IPS DF 6.9 (cell line): ENCODE measurements at regions not wholly inside any gene's neighbourhood (a gene's known extent, or its start where the extent isn't known, plus 50 kb on each side); places are given as distances from the start of the nearest gene placed in this dataset.

Experiments used
- DNase-seq: peaks from one replicate; pipeline ENCODE4 v3.0.0-alpha.2; 2013; ENCODE audit warnings: low read depth, low spot score
- H3K27ac ChIP-seq: one replicate; pipeline ENCODE4 v1.5.1; 2013; ENCODE audit warnings: low read length, control low read depth
- H3K27me3 ChIP-seq: 2 replicates; pipeline ENCODE4 v1.6.1; 2013; ENCODE audit warnings: mild to moderate bottlenecking, low read length; ENCODE audit not compliant: control insufficient read depth, insufficient read depth
- H3K36me3 ChIP-seq: 2 replicates; pipeline ENCODE4 v1.6.1; 2013; ENCODE audit warnings: low read length; ENCODE audit not compliant: control insufficient read depth, insufficient read depth
- H3K4me1 ChIP-seq: 2 replicates; pipeline ENCODE4 v1.6.1; 2013; ENCODE audit warnings: low read length; ENCODE audit not compliant: control insufficient read depth, insufficient read depth
- H3K4me3 ChIP-seq: 2 replicates; pipeline ENCODE4 v1.5.1; 2013; ENCODE audit warnings: mild to moderate bottlenecking, low read length
- H3K9me3 ChIP-seq: 2 replicates; pipeline ENCODE4 v1.6.1; 2013; ENCODE audit warnings: low read length, inconsistent platforms; ENCODE audit not compliant: control insufficient read depth, insufficient read depth
- WGBS: extraction: QIAGEN DNeasy Blood & Tissue Kit; methylation state at CpG from one replicate; pipeline ENCODE4 v1.1.7; 2013; ENCODE audit warnings: mixed read lengths, missing lambda C conversion rate; ENCODE audit not compliant: insufficient read length, insufficient coverage; 5-methylcytosine and 5-hydroxymethylcytosine counted together

DNA sequence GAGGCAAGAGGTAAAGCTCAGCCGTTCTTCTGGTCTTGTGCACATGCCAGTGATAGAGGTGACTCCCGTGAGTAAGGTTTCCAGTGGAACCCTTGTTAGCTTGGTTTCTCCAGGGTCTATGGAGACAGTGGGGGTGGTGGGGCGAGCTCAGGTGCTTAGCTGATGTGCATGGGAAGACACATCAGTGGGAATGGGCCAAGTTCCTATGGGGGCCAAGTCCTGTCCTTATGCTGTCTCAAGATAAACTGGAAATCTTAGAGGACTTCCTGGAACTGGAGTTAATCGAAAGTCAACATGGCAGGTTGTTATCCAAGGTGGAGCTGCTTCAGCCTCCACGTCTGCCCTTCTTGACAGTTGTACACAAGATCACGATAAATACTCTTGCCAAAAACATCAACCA lies 130.1 kb upstream of the TMEM18 start:
- no peak for DNase-seq
- H3K36me3 ChIP-seq = no peaks in the 10 kb centered on the region
- peaks cover 2% of the 10 kb centered on the region for H3K9me3 ChIP-seq
- no peaks in the 10 kb centered on the region for H3K4me1 ChIP-seq
- no peak overlapping the region for H3K4me3 ChIP-seq
- no peak overlapping the region for H3K27ac ChIP-seq
- H3K27me3 ChIP-seq = no peaks in the 10 kb centered on the region
- no CpG with 5 or more reads among the region's 6 CpGs for WGBS

DNA sequence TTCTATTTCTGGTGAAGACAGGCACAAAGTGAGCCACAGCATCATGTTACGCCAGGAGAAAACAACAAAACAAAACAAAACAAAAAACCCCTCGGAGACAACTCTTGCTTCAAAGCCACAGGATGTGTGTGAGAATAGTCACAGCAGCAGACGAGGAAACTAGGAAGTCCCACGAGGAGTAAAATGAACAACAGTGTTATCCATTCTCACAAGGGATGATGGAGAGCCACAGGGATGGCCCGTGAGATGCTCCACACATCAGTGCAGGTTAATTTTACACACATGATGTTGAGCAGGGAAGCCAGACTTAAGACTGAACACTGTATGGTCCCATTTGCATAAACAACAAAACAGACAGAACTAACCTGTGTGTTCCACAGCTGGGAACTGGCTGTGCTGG lies 128.5 kb upstream of the TMEM18 start:
- H3K27ac ChIP-seq = no peak overlapping the region
- no peaks in the 10 kb centered on the region for H3K4me1 ChIP-seq
- DNase-seq = no peak
- H3K4me3 ChIP-seq = no peak overlapping the region
- no peaks in the 10 kb centered on the region for H3K36me3 ChIP-seq
- no peaks in the 10 kb centered on the region for H3K27me3 ChIP-seq
- peaks cover 2% of the 10 kb centered on the region for H3K9me3 ChIP-seq
- WGBS = no CpG with 5 or more reads among the region's 5 CpGs

DNA sequence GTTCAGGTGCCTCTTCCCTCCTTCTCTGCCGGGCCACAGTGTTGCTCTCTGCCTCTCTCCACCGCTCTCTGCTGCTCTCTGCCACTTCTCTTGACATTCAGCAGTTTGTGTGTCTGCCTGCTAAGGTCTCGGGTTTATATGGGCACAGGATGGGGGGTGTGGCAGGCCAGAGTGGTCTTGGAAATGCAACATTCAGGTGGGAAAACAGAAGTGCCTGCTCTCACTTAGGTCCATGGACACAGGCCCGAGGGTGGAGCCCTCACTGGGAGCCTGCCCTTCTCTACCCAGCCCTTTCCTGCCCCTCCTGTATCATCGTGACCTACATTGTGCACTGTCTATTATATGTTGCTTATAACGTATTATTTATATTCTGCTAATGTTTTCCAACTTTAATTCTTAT lies 120.8 kb upstream of the TMEM18 start:
- H3K9me3 ChIP-seq = no peaks in the 10 kb centered on the region
- H3K27me3 ChIP-seq = no peaks in the 10 kb centered on the region
- H3K4me3 ChIP-seq = no peak overlapping the region
- WGBS = no CpG with 5 or more reads among the region's 6 CpGs
- H3K27ac ChIP-seq = no peak overlapping the region
- no peak for DNase-seq
- no peaks in the 10 kb centered on the region for H3K36me3 ChIP-seq
- H3K4me1 ChIP-seq = peaks cover 4% of the 10 kb centered on the region; the same call in 1 of the 2 replicates

DNA sequence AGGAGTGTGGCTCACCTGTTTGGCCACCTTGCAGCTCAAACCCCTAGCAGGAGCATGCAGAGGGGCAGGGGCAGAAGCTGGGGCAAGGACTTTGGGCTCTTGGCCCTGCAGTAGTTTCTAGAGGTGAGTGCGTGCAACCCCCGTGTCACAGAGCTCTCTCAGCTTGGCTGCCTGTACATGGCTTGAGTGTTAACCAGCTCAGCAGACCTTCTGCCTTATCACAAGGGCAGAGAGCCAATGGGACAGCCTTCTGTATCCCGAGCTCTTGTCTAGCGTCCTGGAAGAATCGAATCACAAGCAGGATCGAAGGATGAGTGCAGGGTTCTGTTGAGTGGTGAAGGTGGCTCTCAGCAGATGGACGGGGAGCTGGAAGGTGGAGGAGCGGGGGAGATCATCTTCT lies 120.3 kb upstream of the TMEM18 start:
- WGBS = no CpG with 5 or more reads among the region's 8 CpGs
- H3K27ac ChIP-seq = no peak overlapping the region
- H3K4me3 ChIP-seq = no peak overlapping the region
- no peaks in the 10 kb centered on the region for H3K36me3 ChIP-seq
- no peaks in the 10 kb centered on the region for H3K27me3 ChIP-seq
- DNase-seq = no peak
- H3K9me3 ChIP-seq = no peaks in the 10 kb centered on the region
- peaks cover 4% of the 10 kb centered on the region; the same call in 1 of the 2 replicates for H3K4me1 ChIP-seq

DNA sequence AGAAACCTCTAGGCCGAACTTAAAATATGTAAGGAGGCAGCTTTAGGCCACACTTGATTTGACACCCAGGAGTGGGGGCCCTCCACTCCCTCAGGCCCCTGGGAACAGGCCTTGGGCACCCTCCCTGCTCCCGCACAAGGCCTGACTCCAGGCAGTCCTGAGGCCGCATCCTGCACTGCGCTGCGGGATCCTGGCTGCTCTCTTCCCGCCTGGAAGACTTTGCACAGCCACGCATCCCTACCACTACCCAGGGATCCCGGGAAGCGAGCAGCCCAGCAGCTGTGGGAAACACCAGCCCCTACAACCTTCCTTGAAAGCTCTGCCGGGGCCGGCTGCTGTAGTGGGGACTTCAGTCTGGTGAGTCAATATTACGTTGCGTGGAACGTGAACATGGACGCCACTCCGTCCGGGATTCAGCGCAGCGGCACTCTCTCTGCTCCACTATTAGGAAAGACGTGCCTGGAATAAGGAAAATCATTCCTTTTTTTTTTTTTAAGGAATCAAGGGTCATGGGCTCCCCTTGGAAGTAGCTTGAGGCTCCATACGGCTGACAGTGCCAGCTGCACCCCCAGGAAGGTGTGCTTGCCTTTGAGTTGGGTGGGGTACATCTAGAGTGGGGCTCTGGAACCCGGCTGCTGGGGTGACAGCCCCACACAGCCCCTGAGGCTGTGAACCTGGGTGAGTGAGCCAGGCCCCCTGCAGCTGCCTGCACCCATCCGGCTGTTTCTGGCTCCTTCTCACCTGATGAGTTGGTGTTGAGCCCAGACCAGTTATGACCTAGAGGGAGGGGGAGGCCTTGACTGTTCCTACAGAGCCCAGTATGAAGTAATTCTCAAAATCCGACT lies 119.2 kb upstream of the TMEM18 start:
- no peaks in the 10 kb centered on the region for H3K9me3 ChIP-seq
- peaks cover 4% of the 10 kb centered on the region; the same call in 1 of the 2 replicates for H3K4me1 ChIP-seq
- no peaks in the 10 kb centered on the region for H3K36me3 ChIP-seq
- H3K27ac ChIP-seq = no peak overlapping the region
- H3K27me3 ChIP-seq = no peaks in the 10 kb centered on the region
- no peak for DNase-seq
- no CpG with 5 or more reads among the region's 24 CpGs for WGBS
- H3K4me3 ChIP-seq = no peak overlapping the region

DNA sequence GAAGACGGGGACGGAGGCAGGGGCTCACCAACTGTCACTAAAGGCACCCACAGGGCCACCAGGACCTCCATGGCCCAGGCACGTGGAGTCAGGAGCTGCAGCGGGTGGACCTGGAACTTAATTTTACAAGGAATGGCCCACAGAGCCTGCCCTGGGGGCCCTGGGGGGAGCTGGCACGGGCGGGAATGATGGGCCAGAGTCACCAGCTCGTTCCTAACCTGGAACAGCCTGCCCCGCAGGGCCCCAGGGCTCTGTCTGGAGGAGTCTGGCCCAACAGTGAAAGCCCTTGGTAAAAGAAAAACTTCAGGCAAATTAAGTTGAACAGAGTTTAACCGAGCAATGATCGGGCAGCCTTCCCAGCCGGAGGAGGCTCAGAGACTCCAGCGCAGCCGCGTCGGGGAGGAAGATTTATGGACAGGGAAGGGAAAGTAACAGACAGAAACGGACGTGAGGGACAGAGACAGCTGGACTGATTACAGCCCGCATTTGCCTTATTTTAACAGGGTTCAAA lies 118.4 kb upstream of the TMEM18 start:
- no CpG with 5 or more reads among the region's 18 CpGs for WGBS
- Histone ChIP-seq H3K36me3 (no peaks in the 10 kb centered on the region), H3K4me1 (peaks cover 4% of the 10 kb centered on the region; the same call in 1 of the 2 replicates), H3K4me3 (no peak overlapping the region), H3K27me3 (no peaks in the 10 kb centered on the region), H3K9me3 (no peaks in the 10 kb centered on the region), H3K27ac (no peak overlapping the region)
- DNase-seq = no peak

DNA sequence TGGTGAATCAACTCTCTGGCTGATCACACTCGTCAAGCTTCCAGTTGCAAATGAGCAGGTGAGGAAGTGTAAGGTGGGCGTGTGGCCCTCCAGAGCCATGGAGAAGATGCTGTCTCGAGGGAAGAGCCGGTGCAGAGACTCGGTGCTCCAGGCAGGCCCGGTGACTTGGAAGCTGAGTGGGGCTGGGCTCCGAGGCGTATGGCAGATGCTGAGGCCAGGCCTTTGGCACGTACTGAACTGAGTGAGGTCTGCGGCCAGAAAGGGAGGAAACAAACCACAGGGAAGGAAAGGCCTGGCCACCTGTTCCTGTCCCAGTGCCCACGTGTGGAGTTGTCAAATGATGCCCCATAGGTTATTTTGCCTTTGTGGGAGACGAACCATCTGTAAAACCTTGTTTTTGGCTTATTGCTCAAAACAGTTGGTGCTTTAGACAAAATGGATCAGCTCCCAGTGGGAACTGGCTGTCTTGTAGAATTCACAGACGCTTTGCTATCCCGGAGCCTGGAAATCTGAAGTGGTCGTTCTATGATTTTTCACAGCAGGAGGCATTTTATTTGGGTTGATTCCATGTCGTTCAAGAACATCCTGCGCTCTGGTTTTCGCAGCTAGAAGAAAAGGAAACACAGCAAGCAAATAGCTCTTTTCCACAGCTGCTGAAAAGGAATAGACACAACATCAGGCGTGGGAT lies 117.5 kb upstream of the TMEM18 start:
- H3K4me3 ChIP-seq = no peak overlapping the region
- no peaks in the 10 kb centered on the region for H3K36me3 ChIP-seq
- no peak overlapping the region for H3K27ac ChIP-seq
- no peaks in the 10 kb centered on the region for H3K9me3 ChIP-seq
- no peaks in the 10 kb centered on the region for H3K27me3 ChIP-seq
- H3K4me1 ChIP-seq = peaks cover 4% of the 10 kb centered on the region; the same call in 1 of the 2 replicates
- DNase-seq = no peak
- no CpG with 5 or more reads among the region's 19 CpGs for WGBS

DNA sequence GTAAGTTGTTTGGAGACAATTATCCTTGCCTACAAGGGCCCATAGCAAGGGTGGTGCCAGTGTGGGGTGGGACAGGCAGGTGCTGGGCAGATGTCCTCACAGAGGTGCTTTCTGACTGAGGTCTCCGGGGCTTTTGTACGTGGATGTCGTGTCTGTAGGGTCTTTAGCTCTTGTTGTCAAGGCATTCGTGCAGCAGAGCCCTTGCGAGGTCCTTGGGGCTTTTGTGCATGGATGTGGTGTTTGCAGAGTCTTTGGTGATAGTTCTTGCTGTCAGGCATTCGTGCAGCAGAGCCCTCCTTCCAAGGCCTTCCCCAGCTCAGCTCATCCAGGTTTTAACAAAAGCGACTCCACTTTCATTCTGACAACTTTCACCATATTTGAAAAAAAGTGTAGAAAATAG lies 116.0 kb upstream of the TMEM18 start:
- no peak overlapping the region for H3K4me3 ChIP-seq
- no CpG with 5 or more reads among the region's 7 CpGs for WGBS

DNA sequence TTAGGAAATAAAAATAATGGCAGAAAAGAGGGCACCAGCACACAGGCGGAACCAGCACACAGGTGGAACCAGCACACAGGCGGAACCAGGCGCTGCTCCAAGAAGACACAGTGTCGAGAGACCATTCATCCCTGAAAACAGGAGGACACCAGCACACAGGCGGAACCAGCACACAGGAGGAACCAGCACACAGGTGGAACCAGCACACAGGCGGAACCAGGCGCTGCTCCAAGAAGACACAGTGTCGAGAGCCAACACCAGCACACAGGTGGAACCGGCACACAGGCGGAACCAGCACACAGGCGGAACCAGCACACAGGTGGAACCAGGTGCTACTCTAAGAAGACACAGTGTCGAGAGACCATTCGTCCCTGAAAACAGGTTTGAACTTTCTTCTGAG lies 115.5 kb upstream of the TMEM18 start:
- H3K4me1 ChIP-seq = peaks cover 4% of the 10 kb centered on the region; the same call in 1 of the 2 replicates
- no peaks in the 10 kb centered on the region for H3K9me3 ChIP-seq
- H3K36me3 ChIP-seq = no peaks in the 10 kb centered on the region
- DNase-seq = no peak
- WGBS = no CpG with 5 or more reads among the region's 13 CpGs
- H3K27me3 ChIP-seq = no peaks in the 10 kb centered on the region
- H3K4me3 ChIP-seq = no peak overlapping the region
- no peak overlapping the region for H3K27ac ChIP-seq

More for the DNA sequence above, 116.0 kb upstream of the TMEM18 start:
- no peaks in the 10 kb centered on the region for H3K27me3 ChIP-seq
- DNase-seq = no peak
- no peaks in the 10 kb centered on the region for H3K36me3 ChIP-seq
- H3K9me3 ChIP-seq = no peaks in the 10 kb centered on the region
- no peak overlapping the region for H3K27ac ChIP-seq
- H3K4me1 ChIP-seq = peaks cover 4% of the 10 kb centered on the region; the same call in 1 of the 2 replicates

DNA sequence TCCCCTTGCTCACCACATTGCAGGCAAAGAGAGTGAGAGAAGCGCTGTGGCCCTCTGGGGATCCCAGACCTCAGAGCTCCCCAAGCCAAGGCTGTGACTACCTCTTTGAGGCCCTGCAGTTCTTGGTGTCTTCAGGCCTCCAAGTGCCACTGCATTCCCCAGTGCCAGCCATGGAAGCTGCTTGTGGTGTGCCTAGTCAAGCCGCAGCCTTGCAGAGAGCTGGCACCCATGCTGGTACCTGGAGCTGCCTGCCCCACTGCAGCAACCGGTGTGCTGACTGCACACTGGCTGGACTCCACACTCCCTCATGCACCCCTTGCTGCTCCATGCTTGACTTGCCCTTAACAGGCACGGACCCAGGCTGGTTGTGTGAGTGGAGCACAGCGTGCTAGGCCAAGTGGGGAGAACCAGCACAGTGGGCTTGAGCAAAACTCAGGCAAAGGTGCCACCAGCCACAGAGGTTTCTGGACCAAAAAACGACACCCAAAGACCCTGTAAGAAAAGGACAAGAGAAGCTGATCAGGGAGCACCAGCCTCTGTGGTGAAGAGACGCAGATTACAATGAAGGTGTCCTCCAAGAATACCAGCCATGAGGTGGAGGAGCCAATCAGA lies 113.5 kb upstream of the TMEM18 start:
- no CpG with 5 or more reads among the region's 7 CpGs for WGBS
- Histone ChIP-seq H3K4me1 (peaks cover 4% of the 10 kb centered on the region; the same call in 1 of the 2 replicates), H3K27me3 (no peaks in the 10 kb centered on the region), H3K4me3 (no peak overlapping the region), H3K36me3 (no peaks in the 10 kb centered on the region), H3K9me3 (no peaks in the 10 kb centered on the region), H3K27ac (no peak overlapping the region)
- no peak for DNase-seq
